EL (cell line): ENCODE measurements at regions not wholly inside any gene's neighbourhood (a gene's known extent, or its start where the extent isn't known, plus 50 kb on each side); places are given as distances from the start of the nearest gene placed in this dataset.
"Not testable (repeated sequence)": the region's sequence is repeated elsewhere in the genome, so short reads cannot be mapped to it uniquely, and the experiment has no call there.

Experiments
- DNase-seq: peaks from one replicate; pipeline ENCODE4 v3.0.0-alpha.2; 2016

DNA sequence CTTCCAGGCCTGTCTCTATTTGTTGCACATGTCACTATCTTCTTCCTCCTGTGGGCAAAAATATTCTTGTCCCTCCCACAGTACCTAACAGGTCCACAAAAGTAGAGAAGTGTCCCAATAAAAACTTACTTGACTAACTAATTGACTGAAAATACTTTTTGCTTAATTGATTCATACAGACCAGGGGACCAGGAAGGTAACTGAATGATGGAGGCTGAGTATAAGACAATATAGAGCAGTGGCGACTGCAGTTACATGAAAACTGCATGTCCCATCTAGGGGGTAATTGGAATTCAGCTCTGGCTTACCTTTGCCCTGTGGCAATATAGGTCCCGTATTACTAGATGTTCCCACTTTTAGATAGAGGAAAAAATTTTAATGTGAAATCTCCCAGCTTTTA lies 112.9 kb upstream of the CREB1 start:
- no peak for DNase-seq

DNA sequence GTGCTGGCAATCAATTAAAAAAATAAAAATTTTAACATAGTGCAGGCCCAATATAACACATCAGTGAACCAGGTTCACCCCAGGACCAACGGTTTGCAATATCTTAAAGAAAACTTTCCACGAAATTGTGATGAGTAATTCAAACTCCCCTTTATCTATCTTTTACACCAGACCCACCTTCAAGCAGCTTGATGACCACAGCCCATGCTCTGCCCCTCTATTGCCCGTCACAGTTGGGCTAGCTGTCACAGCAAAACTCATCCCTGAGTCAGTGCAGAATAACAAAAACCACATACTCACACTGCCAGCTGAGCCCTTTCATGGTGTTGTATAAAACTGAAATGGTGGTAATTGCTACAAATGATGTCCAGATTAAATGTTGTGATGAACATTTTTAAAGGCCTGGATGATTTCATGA lies 112.5 kb upstream of the CREB1 start:
- no peak for DNase-seq

DNA sequence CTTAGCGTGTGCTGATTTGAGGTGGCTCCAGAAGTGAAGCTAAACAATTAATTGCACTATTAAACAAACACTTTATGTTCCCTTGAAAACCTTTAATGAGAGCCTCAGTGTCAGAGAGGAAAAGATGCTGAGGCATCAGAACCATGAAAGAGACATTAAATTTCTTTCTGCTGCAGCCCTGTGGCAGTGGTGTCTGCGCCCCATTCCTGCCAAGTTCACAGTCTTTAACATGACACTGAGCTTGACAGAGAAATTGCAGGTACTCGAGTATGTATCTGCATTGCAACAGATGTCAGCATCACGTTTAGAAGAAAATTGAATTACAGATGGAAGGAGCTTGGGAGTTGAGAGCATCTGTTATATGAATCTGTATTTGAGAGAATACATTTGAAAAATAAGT lies 111.3 kb upstream of the CREB1 start:
- DNase-seq: no peak

DNA sequence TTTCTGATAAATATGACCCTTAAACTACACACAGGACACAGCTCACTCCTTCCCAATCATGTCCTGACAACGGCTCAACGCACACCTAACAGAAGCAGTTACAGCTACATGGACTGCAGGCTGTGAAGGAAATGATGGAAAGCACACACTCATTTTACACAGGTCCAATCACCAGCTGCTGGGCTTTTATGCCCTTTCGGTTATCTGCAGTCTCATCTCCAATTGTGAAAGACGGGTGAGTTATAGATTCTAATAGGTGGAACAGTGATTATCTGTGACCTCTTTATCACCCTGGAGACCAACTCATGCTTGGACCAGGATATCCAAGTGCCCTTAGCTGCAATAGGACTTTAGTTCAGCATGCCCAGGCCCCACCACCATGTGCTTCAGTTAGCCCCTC lies 110.4 kb upstream of the CREB1 start:
- DNase-seq: no peak

- DNase-seq: no peak
Observed at GRCh38 chr2:207421671-207422070, 108.1 kb upstream of the CREB1 start.

DNA sequence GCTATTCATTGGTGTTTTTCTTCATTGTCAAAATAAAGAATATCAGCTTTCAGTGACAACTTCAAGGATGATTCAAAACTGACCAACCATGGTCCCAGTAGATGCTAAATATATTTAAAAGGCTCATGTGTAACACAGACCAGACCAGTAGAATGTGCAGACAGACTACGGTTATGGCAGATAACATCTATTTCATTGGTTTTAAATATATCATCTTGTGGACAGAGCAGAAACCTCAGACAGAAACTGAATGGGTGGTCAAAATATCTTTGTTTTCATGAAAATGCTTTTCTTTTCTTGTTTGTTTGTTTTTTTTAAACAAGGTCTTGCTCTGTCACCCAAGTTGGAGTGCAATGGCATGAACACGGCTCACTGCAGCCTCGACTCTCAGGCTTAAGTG lies 107.4 kb upstream of the CREB1 start:
- DNase-seq: no peak

DNA sequence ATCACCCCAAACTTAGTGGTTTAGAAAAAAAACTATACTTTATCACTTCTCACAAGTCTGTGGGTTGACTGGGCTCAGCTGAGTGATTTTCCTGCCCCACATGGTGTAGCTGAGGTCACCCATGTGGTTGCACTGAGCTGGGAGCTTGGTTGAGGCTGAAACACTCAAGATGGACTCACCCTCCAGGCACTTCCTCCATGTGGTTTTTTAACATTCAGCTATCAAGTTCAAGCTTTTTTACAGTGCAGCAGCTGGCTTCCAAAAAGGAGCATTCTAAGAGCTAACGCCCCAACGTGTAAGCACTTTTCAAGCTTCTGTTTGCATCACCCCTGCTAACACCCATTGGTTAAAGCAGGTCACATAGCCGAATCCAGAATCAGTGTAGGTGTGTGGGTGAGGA lies 105.9 kb upstream of the CREB1 start:
- DNase-seq: peak; percentile 92

- DNase-seq: no peak
Observed at GRCh38 chr2:207427986-207428385, 101.8 kb upstream of the CREB1 start.

- DNase-seq: no peak
Observed at GRCh38 chr2:207428573-207428972, 101.2 kb upstream of the CREB1 start.

GRCh38 chr2:207432453-207432852 lies 97.3 kb upstream of the CREB1 start:
- DNase-seq: peak; percentile 31

GRCh38 chr2:207434306-207434705 lies 95.5 kb upstream of the CREB1 start:
- DNase-seq: no peak

DNA sequence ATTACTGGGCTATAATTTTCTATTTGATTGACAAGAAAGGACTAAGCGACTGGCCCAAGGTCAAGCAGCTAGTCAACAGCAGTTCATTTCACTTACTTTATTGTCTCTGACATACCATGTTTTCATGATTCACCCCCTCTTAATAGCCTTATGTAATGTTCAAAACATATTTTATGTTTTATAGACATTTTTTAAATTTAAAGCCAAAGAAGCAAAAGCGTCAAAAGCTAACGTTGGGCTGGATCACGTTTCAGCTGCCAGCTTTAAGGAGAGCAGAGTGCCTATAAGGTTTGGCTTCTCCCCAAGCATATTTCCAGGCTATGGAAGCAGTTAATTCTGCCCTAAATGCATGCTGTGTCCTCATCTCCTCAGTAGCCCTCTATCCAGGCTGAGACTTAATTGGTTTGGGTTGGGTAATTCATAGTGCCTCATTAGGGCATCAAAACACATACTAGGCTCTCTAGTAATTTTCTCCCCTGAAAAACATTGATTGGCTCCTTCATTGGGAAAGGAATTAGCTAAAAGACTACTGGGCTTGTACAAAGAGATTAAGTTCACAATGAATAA lies 94.8 kb upstream of the CREB1 start:
- DNase-seq: no peak

DNA sequence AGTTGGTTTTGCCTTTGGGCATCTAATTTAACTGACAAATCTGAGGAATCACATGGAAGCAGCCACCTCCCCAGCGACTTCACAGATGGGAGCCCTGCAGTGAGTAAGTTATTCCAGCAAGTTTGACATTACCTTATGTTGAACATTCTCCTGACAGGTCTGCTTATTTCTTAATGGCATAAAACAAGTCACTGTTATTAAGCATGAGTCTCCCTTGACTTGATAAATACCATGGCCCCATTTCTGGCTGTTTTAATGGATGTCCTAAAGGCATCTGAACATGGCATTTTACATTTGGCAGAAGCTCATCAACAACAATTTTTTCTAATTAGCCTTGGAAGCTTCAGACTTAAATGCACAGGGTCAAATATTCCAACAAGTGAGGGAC lies 92.6 kb upstream of the CREB1 start:
- no peak for DNase-seq

DNA sequence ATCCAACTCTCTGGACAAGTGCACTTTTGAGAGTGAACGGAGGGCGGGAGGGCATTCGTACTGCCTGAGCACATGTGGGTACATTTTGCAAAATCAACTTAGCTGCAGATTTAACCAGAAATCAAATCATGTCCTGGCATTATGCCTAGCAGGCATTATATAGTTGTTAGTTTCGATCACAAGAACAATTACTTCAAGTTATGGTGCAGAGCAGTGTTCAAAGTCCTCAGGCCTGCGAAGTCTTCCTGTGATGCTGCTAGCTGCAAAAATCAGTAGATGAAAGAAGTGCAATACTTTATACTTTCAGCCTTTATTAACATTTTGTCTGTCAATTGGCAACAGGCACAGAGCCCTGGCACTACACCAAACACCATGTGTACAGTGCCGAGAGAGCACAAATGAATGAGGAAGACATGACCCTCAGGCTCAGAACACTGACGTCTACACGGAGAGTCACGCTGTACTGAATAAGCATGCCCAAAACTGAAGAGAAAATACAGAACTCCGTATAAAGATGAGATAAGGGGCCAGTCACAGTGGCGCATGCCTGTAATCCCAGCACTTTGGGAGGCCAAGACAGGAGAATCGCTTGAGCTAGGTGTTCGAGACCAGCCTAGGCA lies 92.1 kb upstream of the CREB1 start:
- no peak for DNase-seq

GRCh38 chr2:207438414-207439126 lies 91.2 kb upstream of the CREB1 start:
- no peak for DNase-seq

DNA sequence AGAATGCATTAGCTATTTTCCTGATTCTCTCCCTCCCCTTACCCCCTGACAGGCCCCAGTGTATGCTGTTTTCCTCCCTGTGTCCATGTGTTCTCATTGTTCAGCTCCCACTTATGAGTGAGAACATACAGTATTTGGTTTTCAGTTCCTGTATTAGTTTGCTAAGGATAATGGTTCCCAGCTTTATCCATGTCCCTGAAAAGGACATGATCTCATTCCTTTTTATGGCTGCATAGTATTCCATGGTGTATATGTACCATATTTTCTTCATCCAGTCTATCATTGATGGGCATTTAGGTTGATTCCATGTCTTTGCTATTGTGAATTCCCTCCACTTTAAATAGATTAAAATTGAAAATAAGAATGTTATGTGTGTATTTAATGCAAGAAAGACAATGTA lies 89.9 kb upstream of the CREB1 start:
- DNase-seq: not testable (repeated sequence)

DNA sequence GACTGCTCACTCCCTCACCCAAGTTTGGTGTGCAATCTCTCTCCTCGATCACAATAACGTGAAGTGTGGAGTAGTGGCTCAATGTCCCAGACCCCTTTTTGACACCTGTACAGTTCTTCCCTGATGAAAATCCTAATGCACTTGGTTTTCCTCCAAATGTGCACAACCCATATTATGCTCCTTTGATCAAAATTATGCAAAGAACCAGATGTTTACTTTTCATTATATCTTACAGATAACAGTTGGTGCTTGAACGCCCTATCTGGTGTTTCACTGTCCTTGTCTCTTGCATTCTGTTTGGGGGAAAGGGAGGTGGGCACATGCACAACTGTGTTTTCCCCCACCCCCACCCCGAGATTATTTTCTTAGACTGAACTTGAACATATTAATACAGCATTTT lies 85.0 kb upstream of the CREB1 start:
- DNase-seq: no peak

GRCh38 chr2:207446653-207447052 lies 83.1 kb upstream of the CREB1 start:
- no peak for DNase-seq

DNA sequence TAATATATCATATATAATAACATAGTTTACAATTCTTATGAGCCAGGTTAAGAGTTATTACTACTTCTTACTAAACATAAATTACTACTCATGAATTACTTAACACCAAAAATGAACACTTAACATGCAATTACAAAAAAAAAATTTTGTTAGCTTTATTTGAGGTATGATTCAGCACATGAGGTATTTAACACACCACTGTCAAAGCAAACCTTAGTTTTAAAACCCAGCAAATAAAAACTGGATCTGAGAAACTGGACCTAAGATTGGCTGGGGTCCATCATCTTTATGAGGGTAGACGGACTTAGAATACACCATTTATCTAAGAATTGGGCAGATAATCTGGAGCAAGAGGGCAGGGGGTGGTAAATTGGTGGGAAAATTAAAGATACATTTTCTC lies 81.8 kb upstream of the CREB1 start:
- DNase-seq: no peak

- no peak for DNase-seq
Observed at GRCh38 chr2:207449642-207450165, 80.1 kb upstream of the CREB1 start.

GRCh38 chr2:207450186-207450585 lies 79.6 kb upstream of the CREB1 start:
- no peak for DNase-seq

DNA sequence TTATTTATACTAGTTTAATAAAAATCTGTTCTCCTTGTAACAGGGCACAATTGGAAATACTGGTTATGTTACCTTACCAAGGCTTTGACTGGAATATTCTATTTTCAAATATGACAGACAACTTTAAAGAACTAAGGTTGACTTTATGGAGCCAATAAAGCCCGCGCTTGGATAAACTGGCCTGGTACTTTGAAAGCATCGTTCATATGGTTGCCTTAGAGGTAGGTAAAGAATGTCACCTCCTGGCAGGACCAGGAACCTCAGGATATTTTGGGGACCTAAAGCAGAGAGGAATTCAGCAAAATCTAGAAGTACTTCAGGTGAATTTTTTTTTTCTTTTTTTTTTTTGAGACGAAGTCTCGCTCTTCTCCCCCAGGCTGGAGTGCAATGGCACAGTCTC lies 71.2 kb upstream of the CREB1 start:
- no peak for DNase-seq

DNA sequence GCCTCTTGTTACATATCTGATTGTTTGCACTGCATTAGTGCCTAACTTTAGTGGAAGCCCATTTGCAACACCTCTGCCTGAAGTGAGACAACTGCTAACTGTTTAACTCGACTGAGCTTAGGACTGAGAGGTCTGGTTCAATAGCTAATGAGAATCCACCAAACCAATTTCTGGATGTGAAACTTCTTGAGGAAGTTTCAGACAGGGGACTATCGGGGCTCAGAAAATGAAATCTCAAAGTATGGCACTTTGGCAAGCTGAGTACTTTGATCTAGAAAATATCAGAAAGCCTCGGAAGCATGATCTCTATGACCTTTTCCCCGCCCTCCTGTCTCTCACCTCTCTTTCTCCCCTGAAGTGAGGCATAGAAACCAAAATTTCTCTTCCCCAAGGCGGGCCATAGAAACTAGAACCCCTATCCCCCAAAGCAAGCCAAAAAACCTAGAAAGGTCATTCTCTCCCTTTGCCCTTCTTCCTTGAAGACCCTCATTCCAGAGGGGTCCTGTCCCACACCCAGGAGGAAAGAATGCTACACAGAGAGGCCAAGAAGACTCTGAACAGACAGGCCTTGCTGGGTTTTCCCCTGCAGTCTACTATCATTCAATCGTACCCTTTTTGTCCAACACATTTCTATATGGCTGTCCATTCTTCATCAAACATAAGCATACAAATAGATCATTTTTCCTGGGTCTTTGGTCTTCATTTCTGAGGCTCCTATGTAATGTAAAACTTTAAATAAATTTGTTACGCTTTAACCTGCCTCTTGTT lies 69.6 kb upstream of the CREB1 start:
- no peak for DNase-seq

- DNase-seq: no peak
Observed at GRCh38 chr2:207463433-207463832, 66.3 kb upstream of the CREB1 start.
